HepG2 (cell line): ENCODE measurements at regions not wholly inside any gene's neighbourhood (a gene's known extent, or its start where the extent isn't known, plus 50 kb on each side); places are given as distances from the start of the nearest gene placed in this dataset.

ENCODE experiments used
- CTCF ChIP-seq: sonication (generic); formaldehyde crosslinking; IDR thresholded peaks from 2 replicates; pipeline ENCODE4 v1.5.0; 2020; ENCODE audit warnings: mild to moderate bottlenecking, missing genetic modification reagents, moderate library complexity
- FIP1L1 ChIP-seq: fragments of 200-400 bp; formaldehyde crosslinking; IDR thresholded peaks from 2 replicates; pipeline ENCODE4 v1.6.1; 2018; ENCODE audit warnings: low read depth, mild to moderate bottlenecking, low read length, moderate library complexity, borderline replicate concordance; ENCODE audit not compliant: insufficient read depth
- HDAC2 ChIP-seq: sonication (generic); formaldehyde crosslinking; IDR thresholded peaks from 2 replicates; pipeline ENCODE4 v1.4.0; 2020; ENCODE audit warnings: missing genetic modification reagents
- PCBP2 ChIP-seq: fragments of 200-400 bp; formaldehyde crosslinking; optimal IDR thresholded peaks from 2 replicates; pipeline ENCODE3; 2018; ENCODE audit warnings: low read length, low read depth; ENCODE audit not compliant: poor library complexity, severe bottlenecking
- POLR2A ChIP-seq, 2 experiments: IDR thresholded peaks; 2 replicates each; pipeline ENCODE4 v1.6.1; 2011; ENCODE audit warnings: low read depth in 2 of 2, low read length in 2 of 2, mild to moderate bottlenecking in 1 of 2, moderate library complexity in 1 of 2; ENCODE audit not compliant: insufficient read depth in 1 of 2
- ZBTB1 ChIP-seq: sonication (generic); formaldehyde crosslinking; IDR thresholded peaks from 2 replicates; pipeline ENCODE4 v1.4.0; 2020; ENCODE audit warnings: missing genetic modification reagents, borderline replicate concordance
- ZNF558 ChIP-seq: sonication (generic); formaldehyde crosslinking; IDR thresholded peaks from 2 replicates; pipeline ENCODE4 v1.9.0; 2022; ENCODE audit warnings: mild to moderate bottlenecking, missing genetic modification reagents, borderline replicate concordance

- TF ChIP-seq FIP1L1 = no peak
- TF ChIP-seq ZNF558 (CRISPR knock-in tag) = no peak
- TF ChIP-seq PCBP2 = no peak
- no peak for TF ChIP-seq ZBTB1 (CRISPR knock-in tag)
- no peak for TF ChIP-seq POLR2A (IDR thresholded peaks at IDR 0.05; ENCODE audit: insufficient read depth in 1 of 2, low read depth in 2 of 2, low read length in 2 of 2)
- no peak for TF ChIP-seq HDAC2 (CRISPR knock-in tag)
- TF ChIP-seq CTCF (CRISPR knock-in tag) = no peak
Measured at GRCh38 chr3:159186581-159186980, 384.7 kb downstream of the MFSD1 start.
